Omental fat pad (tissue), 3 donors: ENCODE measurements at regions not wholly inside any gene's neighbourhood (a gene's known extent, or its start where the extent isn't known, plus 50 kb on each side); places are given as distances from the start of the nearest gene placed in this dataset.

Experiments used
- ATAC-seq: fragments of 150-250 bp; one replicate; pipeline ENCODE4 v1.9.1; 2016; ENCODE audit warnings: mild to moderate bottlenecking, moderate library complexity; ENCODE audit not compliant: low FRiP score
- DNase-seq: peaks from one replicate; pipeline ENCODE4 v3.0.0-alpha.2; 2019; ENCODE audit warnings: low spot score
- TF ChIP-seq, protein P1 (sequence below), 3 donors: fragments of 450-650 bp; IDR thresholded peaks; one replicate each; pipeline ENCODE4 v1.5.1; 2016 to 2017; ENCODE audit warnings: antibody characterized with exemption in 3 of 3, mild to moderate bottlenecking in 3 of 3, moderate library complexity in 2 of 3

DNA sequence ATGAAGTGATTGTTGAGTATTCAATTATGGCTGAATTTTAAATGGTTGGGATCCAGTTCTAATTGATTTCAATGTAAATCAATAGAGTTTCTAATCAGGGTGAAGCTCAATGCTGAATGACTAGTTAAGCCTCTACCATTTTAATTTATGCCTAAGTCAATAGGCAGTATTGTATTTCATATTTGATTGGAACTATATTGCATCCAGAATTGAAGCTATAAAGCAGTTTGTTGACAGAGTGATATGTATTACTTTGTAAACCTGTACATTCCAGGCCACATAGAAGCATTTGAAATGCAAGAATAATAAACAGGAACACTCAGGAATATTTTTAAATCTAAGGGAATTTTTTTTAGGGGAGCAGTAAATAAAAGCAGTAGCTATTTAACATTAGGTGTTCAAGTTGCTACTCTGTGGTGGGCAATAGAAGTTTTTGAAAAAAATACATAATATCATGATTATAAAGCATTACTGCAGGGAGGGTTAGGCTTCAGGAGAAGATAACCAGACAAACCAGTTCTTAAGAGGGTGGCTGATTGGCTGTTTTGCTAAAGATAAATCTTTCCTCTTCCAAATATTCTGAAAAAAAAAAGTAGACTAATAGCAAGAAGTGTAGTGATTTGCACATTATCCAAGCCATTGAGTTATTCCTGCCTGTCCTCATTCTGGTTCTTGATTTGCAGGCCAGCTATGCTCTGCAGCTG, 492.0 kb upstream of the MEF2C start:
- DNase-seq (no peak), ATAC-seq (no peak)
- TF ChIP-seq, protein P1, sequence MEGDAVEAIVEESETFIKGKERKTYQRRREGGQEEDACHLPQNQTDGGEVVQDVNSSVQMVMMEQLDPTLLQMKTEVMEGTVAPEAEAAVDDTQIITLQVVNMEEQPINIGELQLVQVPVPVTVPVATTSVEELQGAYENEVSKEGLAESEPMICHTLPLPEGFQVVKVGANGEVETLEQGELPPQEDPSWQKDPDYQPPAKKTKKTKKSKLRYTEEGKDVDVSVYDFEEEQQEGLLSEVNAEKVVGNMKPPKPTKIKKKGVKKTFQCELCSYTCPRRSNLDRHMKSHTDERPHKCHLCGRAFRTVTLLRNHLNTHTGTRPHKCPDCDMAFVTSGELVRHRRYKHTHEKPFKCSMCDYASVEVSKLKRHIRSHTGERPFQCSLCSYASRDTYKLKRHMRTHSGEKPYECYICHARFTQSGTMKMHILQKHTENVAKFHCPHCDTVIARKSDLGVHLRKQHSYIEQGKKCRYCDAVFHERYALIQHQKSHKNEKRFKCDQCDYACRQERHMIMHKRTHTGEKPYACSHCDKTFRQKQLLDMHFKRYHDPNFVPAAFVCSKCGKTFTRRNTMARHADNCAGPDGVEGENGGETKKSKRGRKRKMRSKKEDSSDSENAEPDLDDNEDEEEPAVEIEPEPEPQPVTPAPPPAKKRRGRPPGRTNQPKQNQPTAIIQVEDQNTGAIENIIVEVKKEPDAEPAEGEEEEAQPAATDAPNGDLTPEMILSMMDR (IDR thresholded peaks at IDR 0.05) = no peak

DNA sequence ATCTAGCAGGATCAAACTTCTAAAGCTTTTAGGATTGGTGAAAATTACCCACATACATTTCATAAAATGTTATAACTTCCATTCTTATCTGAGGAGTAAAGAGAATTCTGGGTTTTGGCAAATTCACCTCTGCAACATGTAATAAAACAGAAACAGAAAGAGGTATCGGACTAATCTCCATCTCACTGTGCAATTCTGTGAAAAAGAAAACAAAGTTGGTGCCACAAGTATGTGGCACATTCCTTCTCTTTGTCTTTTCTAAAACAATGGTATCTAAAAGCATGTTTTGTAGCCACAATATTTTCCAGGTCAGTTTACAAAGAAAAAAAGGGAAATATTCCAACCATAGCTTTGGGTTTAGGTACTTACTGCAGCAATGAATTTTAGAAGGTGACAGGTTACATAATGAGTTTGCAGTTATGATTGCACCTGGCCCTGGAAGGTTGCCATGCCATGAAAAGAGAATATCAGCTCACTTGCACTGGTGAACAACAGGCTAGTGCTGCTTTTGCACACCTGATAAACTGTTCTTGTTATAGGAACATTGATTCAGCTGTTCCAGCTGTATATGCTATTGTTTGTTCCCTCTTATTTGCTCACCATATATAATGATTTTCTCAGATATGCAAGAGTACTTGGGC, 491.3 kb upstream of the MEF2C start:
- DNase-seq (no peak), ATAC-seq (no peak)
- TF ChIP-seq, protein P1 (IDR thresholded peaks at IDR 0.05) = no peak

DNA sequence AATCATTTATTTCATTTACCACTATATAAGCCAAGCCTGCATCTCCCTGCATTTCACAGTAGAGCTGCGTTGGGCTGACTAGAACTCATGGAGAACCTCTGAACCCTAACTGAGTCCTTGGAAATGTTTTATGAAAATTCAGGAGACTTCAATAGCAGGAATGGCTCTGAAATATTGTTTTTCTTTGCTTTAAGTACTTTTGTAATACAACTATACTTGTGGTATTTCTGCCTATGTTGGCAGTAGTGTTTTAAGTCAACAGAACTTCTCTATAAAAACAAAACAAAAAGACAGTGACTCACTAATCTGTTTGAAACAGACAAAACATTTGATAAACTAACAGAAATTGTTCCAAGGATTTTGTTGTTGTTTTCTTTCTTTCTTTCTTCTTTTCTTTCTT, 489.2 kb upstream of the MEF2C start:
- TF ChIP-seq, protein P1 (IDR thresholded peaks at IDR 0.05) = no peak
- ATAC-seq = no peak
- DNase-seq = no peak

DNA sequence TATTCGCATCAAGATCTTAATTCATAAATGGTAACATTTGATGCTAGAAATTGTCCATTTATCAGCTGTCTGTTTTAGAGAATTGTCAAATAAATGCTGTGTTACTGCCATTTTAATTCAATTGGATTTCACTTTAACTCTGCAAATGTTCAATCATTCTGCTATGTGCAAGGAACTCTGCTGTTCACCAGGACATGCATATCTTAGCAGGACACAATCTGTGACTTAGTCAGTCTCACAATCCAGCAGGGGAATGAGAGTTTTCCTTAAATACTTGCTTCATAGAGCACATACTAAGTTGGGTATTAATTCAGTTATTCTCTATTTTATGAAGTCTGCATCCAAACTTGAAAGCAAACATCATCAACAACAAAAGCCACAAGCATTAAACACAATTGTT, 488.7 kb upstream of the MEF2C start:
- TF ChIP-seq, protein P1 (IDR thresholded peaks at IDR 0.05) = no peak
- DNase-seq = no peak
- ATAC-seq = no peak

DNA sequence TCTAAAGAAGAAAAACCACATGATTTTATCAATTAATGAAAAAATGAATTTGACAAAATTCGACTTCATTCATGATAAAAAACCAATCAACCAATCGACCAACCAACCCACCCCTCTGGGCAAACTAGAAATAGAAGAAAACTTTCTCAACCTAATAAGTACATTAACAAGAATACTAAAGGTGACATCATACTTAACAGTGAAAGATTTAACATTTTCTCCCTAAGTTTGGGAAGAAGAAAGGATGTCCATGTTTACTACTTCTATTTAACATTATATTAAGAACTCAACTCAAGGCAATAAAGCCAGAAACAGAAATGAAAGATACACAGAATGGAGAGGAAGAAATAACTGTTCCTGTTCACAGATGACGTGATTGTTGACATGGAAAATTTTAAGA, 476.1 kb upstream of the MEF2C start:
- ATAC-seq (no peak), DNase-seq (no peak)
- TF ChIP-seq, protein P1 (IDR thresholded peaks at IDR 0.05) = no peak

DNA sequence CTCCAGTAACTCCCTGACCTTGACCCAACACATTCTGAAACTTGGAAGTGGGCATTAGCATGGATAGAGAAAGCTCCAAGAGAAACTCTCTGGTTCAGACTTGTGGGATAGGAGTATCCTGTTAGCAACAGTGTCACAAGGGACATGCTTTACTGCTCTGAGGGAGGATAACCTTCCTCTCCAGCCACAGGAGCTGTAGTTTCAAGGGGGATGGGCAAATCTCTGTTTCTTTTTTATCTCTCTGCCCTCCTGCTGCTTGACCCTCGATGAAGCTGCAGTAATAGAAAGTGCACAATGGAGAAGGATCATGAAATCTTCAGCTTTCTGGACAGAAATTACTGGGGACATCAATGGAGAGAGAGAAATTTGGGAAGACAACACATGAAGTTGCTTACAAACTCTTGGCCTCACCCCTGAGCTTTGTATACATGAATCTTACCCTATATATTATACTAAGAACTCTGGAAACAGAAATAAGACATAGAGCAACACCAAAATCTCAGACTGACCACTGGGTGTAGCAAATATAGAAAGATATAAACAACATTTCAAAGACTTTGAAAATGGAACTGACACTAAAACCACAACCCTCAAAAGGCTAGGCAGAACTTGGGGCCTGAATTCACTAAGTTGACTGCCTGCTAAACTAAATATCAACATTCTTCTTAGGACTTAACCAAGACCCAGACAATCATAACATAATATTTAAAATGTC, 471.0 kb upstream of the MEF2C start:
- TF ChIP-seq, protein P1 (IDR thresholded peaks at IDR 0.05) = no peak
- DNase-seq (no peak), ATAC-seq (no peak)
